H1 (cell line): ENCODE measurements at regions not wholly inside any gene's neighbourhood (a gene's known extent, or its start where the extent isn't known, plus 50 kb on each side); places are given as distances from the start of the nearest gene placed in this dataset.

Source experiments
- CHD2 ChIP-seq: IDR thresholded peaks from 2 replicates; pipeline ENCODE4 v1.6.1; 2012; ENCODE audit warnings: low read length, improper control_type of control experiment
- GABPA ChIP-seq: IDR thresholded peaks from 2 replicates; pipeline ENCODE4 v1.6.1; 2011; ENCODE audit warnings: mild to moderate bottlenecking, low read length, moderate library complexity, borderline replicate concordance; ENCODE audit not compliant: insufficient read depth
- KDM1A ChIP-seq: fragments of 200-600, 300-600 bp; sonication (generic); IDR thresholded peaks from 2 replicates; pipeline ENCODE4 v1.7.1; 2016; ENCODE audit warnings: mild to moderate bottlenecking, low read length, borderline replicate concordance
- PHF8 ChIP-seq: fragments of 200-600 bp; sonication (generic); conservative IDR thresholded peaks from 2 replicates; pipeline ENCODE4 v1.7.1; 2012; ENCODE audit warnings: low read depth, mild to moderate bottlenecking, inconsistent platforms, low read length, moderate library complexity
- RAD21 ChIP-seq, 2 experiments: IDR thresholded peaks in 1 of 2; conservative IDR thresholded peaks in 1 of 2; 2 replicates each; pipeline ENCODE4 v1.6.1; 2011; ENCODE audit warnings: low read depth in 2 of 2, low read length in 2 of 2, improper control_type of control experiment in 1 of 2, inconsistent platforms in 1 of 2, mild to moderate bottlenecking in 1 of 2, moderate library complexity in 1 of 2
- SP1 ChIP-seq: IDR thresholded peaks from 2 replicates; pipeline ENCODE4 v1.6.1; 2011; ENCODE audit warnings: low read depth, low read length
- TF ChIP-seq, protein P1 (sequence below), 3 experiments: IDR thresholded peaks; 1 replicate in 2 of 3; 2 replicates in 1 of 3; pipeline versions ENCODE4 v1.5.1 to v1.6.1; 2011; ENCODE audit warnings: low read length in 3 of 3, mild to moderate bottlenecking in 3 of 3, inconsistent platforms in 2 of 3, low read depth in 1 of 3, moderate library complexity in 1 of 3; ENCODE audit not compliant: insufficient read depth in 1 of 3; ENCODE audit errors: control extremely low read depth in 1 of 3
- TF ChIP-seq, protein P2 (sequence below): IDR thresholded peaks from 2 replicates; pipeline ENCODE4 v1.6.1; 2012; ENCODE audit warnings: inconsistent platforms

- no peak for TF ChIP-seq RAD21 (IDR thresholded peaks at IDR 0.05 in 1 of 2, conservative IDR thresholded peaks at IDR 0.05 in 1 of 2; ENCODE audit: low read depth in 2 of 2, low read length in 2 of 2)
- TF ChIP-seq, protein P1, sequence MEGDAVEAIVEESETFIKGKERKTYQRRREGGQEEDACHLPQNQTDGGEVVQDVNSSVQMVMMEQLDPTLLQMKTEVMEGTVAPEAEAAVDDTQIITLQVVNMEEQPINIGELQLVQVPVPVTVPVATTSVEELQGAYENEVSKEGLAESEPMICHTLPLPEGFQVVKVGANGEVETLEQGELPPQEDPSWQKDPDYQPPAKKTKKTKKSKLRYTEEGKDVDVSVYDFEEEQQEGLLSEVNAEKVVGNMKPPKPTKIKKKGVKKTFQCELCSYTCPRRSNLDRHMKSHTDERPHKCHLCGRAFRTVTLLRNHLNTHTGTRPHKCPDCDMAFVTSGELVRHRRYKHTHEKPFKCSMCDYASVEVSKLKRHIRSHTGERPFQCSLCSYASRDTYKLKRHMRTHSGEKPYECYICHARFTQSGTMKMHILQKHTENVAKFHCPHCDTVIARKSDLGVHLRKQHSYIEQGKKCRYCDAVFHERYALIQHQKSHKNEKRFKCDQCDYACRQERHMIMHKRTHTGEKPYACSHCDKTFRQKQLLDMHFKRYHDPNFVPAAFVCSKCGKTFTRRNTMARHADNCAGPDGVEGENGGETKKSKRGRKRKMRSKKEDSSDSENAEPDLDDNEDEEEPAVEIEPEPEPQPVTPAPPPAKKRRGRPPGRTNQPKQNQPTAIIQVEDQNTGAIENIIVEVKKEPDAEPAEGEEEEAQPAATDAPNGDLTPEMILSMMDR (IDR thresholded peaks at IDR 0.05; ENCODE audit: control extremely low read depth in 1 of 3, insufficient read depth in 1 of 3, low read depth in 1 of 3, low read length in 3 of 3): no peak
- no peak for TF ChIP-seq PHF8
- no peak for TF ChIP-seq KDM1A
- TF ChIP-seq CHD2: no peak
- no peak for TF ChIP-seq GABPA
- TF ChIP-seq, protein P2, sequence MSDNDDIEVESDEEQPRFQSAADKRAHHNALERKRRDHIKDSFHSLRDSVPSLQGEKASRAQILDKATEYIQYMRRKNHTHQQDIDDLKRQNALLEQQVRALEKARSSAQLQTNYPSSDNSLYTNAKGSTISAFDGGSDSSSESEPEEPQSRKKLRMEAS: no peak
- no peak for TF ChIP-seq SP1
Measured at GRCh38 chr2:150357770-150358467, 129.5 kb downstream of the RND3 start.
